Mucosa of descending colon (tissue), 3 donors: ENCODE measurements at regions not wholly inside any gene's neighbourhood (a gene's known extent, or its start where the extent isn't known, plus 50 kb on each side); places are given as distances from the start of the nearest gene placed in this dataset.

Experiments used
- ATAC-seq: fragments of 200-7000 bp; cut with Tn5 transposase; one replicate; pipeline ENCODE4 v1.9.1; 2020; ENCODE audit warnings: mild to moderate bottlenecking, moderate library complexity
- DNase-seq, 3 donors: peaks; one replicate each; pipeline ENCODE4 v3.0.0-alpha.2; 2020
- H3K36me3 ChIP-seq: fragments of 200-600 bp; one replicate; pipeline ENCODE4 v1.8.0; 2021; ENCODE audit warnings: low read depth, mild to moderate bottlenecking
- H3K4me1 ChIP-seq: fragments of 200-600 bp; one replicate; pipeline ENCODE4 v1.8.0; 2021; ENCODE audit warnings: low read depth, mild to moderate bottlenecking
- H3K4me3 ChIP-seq: fragments of 200-600 bp; one replicate; pipeline ENCODE4 v1.8.0; 2021; ENCODE audit warnings: mild to moderate bottlenecking
- H3K9me3 ChIP-seq: fragments of 200-600 bp; one replicate; pipeline ENCODE4 v1.8.0; 2021; ENCODE audit warnings: mild to moderate bottlenecking
- intact Hi-C, 2 donors: fragments of 100-400 bp; cut with DNase I in 1 of 2; cut with micrococcal nuclease in 1 of 2; formaldehyde crosslinking; loops; one replicate each; pipeline versions ENCODE4 v1.11.0 to v1.11.1; 2022; cut with DNase I, micrococcal nuclease
- TF ChIP-seq, protein P1 (sequence below): fragments of 200-600 bp; IDR thresholded peaks from one replicate; pipeline ENCODE4 v1.8.0; 2022; ENCODE audit warnings: antibody characterized with exemption, mild to moderate bottlenecking
- donor health status: DM: no; HTN: no; CAD: no; lungs with moderate emphysema.
- donor health status: DM: no; HTN: no; CAD: no.
- donor health status: DM: no; HTN: yes; CAD: no.

DNA sequence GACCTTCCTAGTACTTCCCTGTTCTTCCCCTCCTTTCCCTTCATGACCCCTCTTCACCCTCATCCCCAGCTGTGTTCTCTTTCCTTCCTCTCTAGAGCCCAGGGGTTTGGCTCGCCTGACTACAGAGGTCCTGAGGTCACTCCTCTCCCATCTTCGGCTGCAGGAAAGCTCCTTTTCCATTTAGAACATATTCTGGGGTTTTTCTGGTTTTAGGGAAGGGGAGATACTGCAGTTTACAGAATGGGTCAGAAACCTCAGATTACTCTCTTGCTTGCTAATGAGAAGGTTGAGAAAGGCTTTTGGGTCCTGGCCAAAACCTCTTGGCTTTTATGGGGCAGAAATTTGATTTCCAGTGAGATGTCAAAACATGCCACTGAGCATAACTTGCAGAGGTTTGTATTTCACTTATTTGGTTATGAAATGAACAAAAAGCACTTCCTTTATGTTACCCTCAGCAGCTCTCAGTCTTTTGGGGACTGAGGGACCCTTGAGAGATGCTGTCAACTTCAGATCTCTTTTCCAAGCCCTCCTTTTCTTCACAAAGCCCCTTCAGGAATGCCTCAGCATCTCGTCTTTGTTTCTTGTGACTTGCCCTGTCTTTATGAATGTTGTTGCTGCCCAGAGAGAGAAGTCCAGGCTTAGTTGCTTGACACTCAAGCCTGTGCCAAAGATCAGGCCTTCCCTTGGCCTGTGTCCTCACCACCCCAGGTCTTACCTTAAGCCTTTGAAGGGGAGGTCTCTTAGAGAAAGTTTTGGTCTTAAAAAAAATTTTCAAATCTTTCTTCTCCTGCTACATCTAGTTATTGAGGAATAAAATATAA, 121.7 kb upstream of the TPM1 start:
- Histone ChIP-seq H3K4me1 (no peaks in the 10 kb centered on the region), H3K9me3 (no peaks in the 10 kb centered on the region), H3K4me3 (no peak overlapping the region), H3K36me3 (no peaks in the 10 kb centered on the region)
- intact Hi-C loops, result no loop called here
- no peak for ATAC-seq
- DNase-seq, result no peak
- TF ChIP-seq, protein P1, sequence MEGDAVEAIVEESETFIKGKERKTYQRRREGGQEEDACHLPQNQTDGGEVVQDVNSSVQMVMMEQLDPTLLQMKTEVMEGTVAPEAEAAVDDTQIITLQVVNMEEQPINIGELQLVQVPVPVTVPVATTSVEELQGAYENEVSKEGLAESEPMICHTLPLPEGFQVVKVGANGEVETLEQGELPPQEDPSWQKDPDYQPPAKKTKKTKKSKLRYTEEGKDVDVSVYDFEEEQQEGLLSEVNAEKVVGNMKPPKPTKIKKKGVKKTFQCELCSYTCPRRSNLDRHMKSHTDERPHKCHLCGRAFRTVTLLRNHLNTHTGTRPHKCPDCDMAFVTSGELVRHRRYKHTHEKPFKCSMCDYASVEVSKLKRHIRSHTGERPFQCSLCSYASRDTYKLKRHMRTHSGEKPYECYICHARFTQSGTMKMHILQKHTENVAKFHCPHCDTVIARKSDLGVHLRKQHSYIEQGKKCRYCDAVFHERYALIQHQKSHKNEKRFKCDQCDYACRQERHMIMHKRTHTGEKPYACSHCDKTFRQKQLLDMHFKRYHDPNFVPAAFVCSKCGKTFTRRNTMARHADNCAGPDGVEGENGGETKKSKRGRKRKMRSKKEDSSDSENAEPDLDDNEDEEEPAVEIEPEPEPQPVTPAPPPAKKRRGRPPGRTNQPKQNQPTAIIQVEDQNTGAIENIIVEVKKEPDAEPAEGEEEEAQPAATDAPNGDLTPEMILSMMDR, result no peak

DNA sequence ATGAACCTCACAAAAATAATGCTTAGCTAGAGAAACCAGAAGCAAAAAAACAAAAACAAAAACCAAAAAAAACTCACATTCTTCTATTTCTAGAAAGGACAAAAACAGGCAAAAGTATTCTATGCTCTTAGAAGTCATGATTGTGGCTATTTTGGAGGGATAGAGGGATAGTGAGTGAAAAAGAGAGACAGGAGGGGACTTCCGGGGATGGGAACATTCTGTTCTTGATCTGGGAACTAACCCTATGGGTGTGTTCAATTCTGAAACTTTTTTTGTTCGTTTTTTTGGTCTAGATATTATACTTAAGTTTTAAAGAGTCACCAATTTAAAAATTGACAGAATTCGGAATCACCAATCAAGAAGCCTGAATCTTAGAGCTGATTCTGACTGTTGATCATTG, 120.0 kb upstream of the TPM1 start:
- Histone ChIP-seq H3K4me3 (no peak overlapping the region), H3K36me3 (no peaks in the 10 kb centered on the region), H3K9me3 (no peaks in the 10 kb centered on the region), H3K4me1 (no peaks in the 10 kb centered on the region)
- ATAC-seq, result no peak
- DNase-seq, result no peak
- TF ChIP-seq, protein P1, result no peak
- intact Hi-C loops, result no loop called here

DNA sequence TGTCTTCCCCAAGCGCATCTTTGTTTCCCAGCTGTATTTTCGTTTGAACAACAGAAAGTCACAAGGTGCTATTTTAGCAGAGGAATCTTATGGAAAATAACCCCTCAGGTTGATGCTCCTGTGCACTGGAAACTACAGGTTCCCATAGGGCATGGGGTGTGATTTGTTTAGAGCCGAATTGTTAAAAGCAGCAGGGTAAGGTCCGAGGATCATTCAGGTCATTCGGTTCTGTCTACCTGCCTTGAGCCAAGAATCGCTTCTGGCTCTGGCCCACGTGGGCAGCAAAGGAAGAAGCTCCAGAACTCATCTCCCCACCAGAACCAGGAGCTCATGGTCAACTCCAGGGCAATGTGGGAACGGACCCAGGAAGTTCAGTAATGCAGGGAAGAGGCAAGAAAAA, 116.7 kb upstream of the TPM1 start:
- H3K4me3 ChIP-seq, result no peak overlapping the region
- no peaks in the 10 kb centered on the region for H3K36me3 ChIP-seq
- no peaks in the 10 kb centered on the region for H3K9me3 ChIP-seq
- no peaks in the 10 kb centered on the region for H3K4me1 ChIP-seq
- ATAC-seq (no peak), DNase-seq (no peak)
- intact Hi-C loops, result no loop called here
- TF ChIP-seq, protein P1, result no peak

DNA sequence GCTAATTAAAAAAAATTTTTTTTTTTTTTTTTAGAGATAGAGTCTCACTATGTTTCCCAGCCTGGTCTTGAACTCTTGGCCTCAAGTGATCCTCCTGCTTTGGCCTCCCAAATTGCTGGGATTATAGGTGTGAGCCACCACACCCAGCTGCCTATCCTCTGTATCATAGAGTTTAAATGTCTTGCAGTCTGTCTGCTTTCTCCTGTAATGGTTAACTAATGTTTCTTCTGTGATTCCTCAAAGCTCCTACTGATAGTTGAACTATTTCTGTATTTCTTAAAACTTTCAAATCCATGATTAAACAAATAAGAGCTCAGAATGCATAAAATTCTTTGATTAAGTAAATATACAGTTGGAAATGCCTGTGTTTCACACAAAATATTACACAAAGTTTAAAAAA, 115.4 kb upstream of the TPM1 start:
- no peak for ATAC-seq
- intact Hi-C loops, result no loop called here
- TF ChIP-seq, protein P1, result no peak
- DNase-seq, result no peak
- H3K4me1 ChIP-seq, result no peaks in the 10 kb centered on the region
- H3K9me3 ChIP-seq, result no peaks in the 10 kb centered on the region
- no peaks in the 10 kb centered on the region for H3K36me3 ChIP-seq
- no peak overlapping the region for H3K4me3 ChIP-seq

DNA sequence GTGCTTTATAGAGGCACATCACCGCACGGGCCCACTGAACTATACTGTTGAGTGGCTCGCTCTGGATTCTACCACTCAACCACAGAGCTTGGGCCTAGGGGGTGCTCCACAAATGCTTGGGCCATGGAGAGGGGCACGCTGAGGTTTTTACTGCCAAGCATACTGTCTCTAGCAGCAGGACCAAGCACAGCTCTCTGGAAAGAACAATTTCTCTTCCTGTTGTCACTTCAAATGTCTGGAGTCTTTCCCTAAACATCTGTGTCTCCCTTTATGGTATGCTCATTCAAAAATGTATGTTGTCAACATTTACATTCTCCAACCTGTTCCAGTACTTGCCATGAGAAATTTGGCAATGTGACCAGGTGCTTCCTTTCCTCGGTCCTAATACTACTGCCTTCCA, 114.7 kb upstream of the TPM1 start:
- no peaks in the 10 kb centered on the region for H3K36me3 ChIP-seq
- no peak overlapping the region for H3K4me3 ChIP-seq
- no peaks in the 10 kb centered on the region for H3K9me3 ChIP-seq
- DNase-seq (no peak), ATAC-seq (no peak)
- no peaks in the 10 kb centered on the region for H3K4me1 ChIP-seq
- TF ChIP-seq, protein P1, result no peak
- intact Hi-C loops, result no loop called here
